Upper lobe of left lung (tissue), 6 donors: ENCODE measurements at regions not wholly inside any gene's neighbourhood (a gene's known extent, or its start where the extent isn't known, plus 50 kb on each side); places are given as distances from the start of the nearest gene placed in this dataset.

ENCODE experiments used
- ATAC-seq, 2 donors: fragments of 200-7000 bp; cut with Tn5 transposase; one replicate each; pipeline ENCODE4 v1.9.1; 2022; ENCODE audit warnings: mild to moderate bottlenecking in 2 of 2, moderate library complexity in 2 of 2; ENCODE audit not compliant: low FRiP score in 2 of 2
- DNase-seq, 2 donors: peaks; one replicate each; pipeline ENCODE4 v3.0.0-alpha.2; 2019 to 2020
- H3K27ac ChIP-seq, 4 donors: fragments of 200-600 bp; sonication (generic); one replicate each; pipeline ENCODE4 v1.5.1; 2016 to 2019
- H3K27me3 ChIP-seq, 4 donors: fragments of 200-600 bp; sonication (generic); one replicate each; pipeline ENCODE4 v1.5.1; 2017 to 2019
- H3K36me3 ChIP-seq, 4 donors: fragments of 200-600 bp; sonication (generic); one replicate each; pipeline ENCODE4 v1.5.1; 2016 to 2019
- H3K4me1 ChIP-seq, 4 donors: fragments of 200-600 bp; sonication (generic); one replicate each; pipeline ENCODE4 v1.5.1; 2018 to 2019
- H3K4me3 ChIP-seq, 4 donors: fragments of 200-600 bp; sonication (generic); one replicate each; pipeline ENCODE4 v1.5.1; 2017 to 2019; ENCODE audit warnings: mild to moderate bottlenecking in 2 of 4, moderate library complexity in 1 of 4
- H3K9me3 ChIP-seq, 4 donors: fragments of 200-600 bp; sonication (generic); one replicate each; pipeline ENCODE4 v1.5.1; 2018 to 2019
- EP300 ChIP-seq, 4 donors: sonication (generic); formaldehyde crosslinking; IDR thresholded peaks; one replicate each; pipeline ENCODE4 v1.5.1; 2017; ENCODE audit warnings: antibody characterized with exemption in 4 of 4, control low read depth in 2 of 4
- POLR2A ChIP-seq, 4 donors: fragments of 450-650 bp; IDR thresholded peaks; one replicate each; pipeline ENCODE4 v1.5.1; 2016 to 2017; ENCODE audit warnings: antibody characterized with exemption in 4 of 4, mild to moderate bottlenecking in 2 of 4
- POLR2AphosphoS5 ChIP-seq, 2 donors: sonication (generic); formaldehyde crosslinking; IDR thresholded peaks; one replicate each; pipeline ENCODE4 v1.5.1; 2017; ENCODE audit warnings: antibody characterized with exemption in 2 of 2
- WGBS, 2 donors: methylation state at CpG; one replicate each; pipeline ENCODE4 v1.1.5; 2017 to 2018; 5-methylcytosine and 5-hydroxymethylcytosine counted together
- TF ChIP-seq, protein P1 (sequence below), 6 experiments: fragments of 450-650 bp in 4 of 6; fragments of 200-600 bp in 2 of 6; sonication (generic) in 2 of 6; IDR thresholded peaks; one replicate each; pipeline ENCODE4 v1.5.1; 2016 to 2019; ENCODE audit warnings: antibody characterized with exemption in 6 of 6
- donor health status: DM: no; HTN: no; CAD: no; lungs with moderate emphysema.
- donor health status: DM: no; HTN: yes; CAD: no; lungs with severe emphysema.

DNA sequence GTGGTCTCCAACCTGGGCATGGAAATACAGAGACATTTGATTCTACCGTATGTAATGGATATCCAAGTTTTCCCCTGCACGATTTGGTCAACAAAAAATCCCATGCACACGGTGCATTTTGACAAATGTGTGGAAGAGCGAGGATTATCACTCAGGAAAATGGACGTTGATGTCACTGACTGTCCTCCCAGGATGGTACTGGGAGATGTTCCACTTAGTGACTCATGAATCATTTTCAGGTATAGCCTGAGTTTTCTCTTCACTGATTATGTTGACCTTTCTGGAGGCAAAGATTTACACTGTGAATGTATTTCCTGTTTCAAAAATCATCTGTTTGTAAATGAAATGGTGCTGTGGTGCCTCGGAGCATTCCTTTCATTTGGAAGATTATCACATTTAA lies 596.7 kb upstream of the ADAMTS9 start:
- no peak for DNase-seq
- no peak overlapping the region for H3K27ac ChIP-seq
- H3K27me3 ChIP-seq = no peaks in the 10 kb centered on the region
- ATAC-seq = no peak
- TF ChIP-seq POLR2AphosphoS5 (IDR thresholded peaks at IDR 0.05) (no peak), EP300 (IDR thresholded peaks at IDR 0.05) (no peak), POLR2A (IDR thresholded peaks at IDR 0.05) (no peak)
- TF ChIP-seq, protein P1, sequence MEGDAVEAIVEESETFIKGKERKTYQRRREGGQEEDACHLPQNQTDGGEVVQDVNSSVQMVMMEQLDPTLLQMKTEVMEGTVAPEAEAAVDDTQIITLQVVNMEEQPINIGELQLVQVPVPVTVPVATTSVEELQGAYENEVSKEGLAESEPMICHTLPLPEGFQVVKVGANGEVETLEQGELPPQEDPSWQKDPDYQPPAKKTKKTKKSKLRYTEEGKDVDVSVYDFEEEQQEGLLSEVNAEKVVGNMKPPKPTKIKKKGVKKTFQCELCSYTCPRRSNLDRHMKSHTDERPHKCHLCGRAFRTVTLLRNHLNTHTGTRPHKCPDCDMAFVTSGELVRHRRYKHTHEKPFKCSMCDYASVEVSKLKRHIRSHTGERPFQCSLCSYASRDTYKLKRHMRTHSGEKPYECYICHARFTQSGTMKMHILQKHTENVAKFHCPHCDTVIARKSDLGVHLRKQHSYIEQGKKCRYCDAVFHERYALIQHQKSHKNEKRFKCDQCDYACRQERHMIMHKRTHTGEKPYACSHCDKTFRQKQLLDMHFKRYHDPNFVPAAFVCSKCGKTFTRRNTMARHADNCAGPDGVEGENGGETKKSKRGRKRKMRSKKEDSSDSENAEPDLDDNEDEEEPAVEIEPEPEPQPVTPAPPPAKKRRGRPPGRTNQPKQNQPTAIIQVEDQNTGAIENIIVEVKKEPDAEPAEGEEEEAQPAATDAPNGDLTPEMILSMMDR (IDR thresholded peaks at IDR 0.05) = no peak
- WGBS, 2 donors = 75 to 85% methylated on average over 6 of the region's 6 CpGs
- H3K4me1 ChIP-seq = no peaks in the 10 kb centered on the region
- no peak overlapping the region for H3K4me3 ChIP-seq
- H3K9me3 ChIP-seq = no peaks in the 10 kb centered on the region
- H3K36me3 ChIP-seq = no peaks in the 10 kb centered on the region

- Histone ChIP-seq H3K27ac (peak overlapping the region; percentile 30 to 73 (median 48)), H3K4me3 (no peak overlapping the region), H3K27me3 (no peaks in the 10 kb centered on the region), H3K4me1 (no peaks in the 10 kb centered on the region), H3K9me3 (no peaks in the 10 kb centered on the region), H3K36me3 (no peaks in the 10 kb centered on the region)
- 66 to 75% methylated on average over 6 of the region's 6 CpGs for WGBS, 2 donors
- TF ChIP-seq POLR2AphosphoS5 (IDR thresholded peaks at IDR 0.05) (peak in 1 of 2 donors; percentile 16), EP300 (IDR thresholded peaks at IDR 0.05) (peak in 2 of 4 donors; percentile 4 to 28), POLR2A (IDR thresholded peaks at IDR 0.05) (no peak)
- ATAC-seq (peak in 1 of 2 donors; percentile 19), DNase-seq (no peak)
Measured at GRCh38 chr3:65279225-65279782, 591.5 kb upstream of the ADAMTS9 start.

DNA sequence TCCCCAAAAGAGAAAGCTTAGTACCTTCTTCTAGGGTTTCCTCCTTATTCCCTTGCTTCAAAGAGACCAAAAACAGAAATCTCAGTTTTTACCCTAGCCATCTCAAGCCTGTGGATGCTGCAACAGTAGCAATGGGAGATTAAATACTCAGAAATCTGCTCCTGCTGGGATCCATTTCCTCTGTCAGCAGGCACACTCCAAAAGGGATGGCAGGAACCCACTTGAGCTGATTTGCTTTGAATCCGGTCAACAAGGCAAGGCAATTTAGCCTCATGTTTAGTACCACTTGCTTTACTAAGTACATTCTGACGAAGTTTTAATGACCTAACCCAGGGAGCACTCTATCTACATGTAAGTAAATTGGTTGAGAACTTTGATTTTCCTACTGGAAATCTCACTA lies 590.0 kb upstream of the ADAMTS9 start:
- H3K27me3 ChIP-seq = no peaks in the 10 kb centered on the region
- TF ChIP-seq, protein P1 (IDR thresholded peaks at IDR 0.05) = no peak
- TF ChIP-seq EP300 (IDR thresholded peaks at IDR 0.05) (no peak), POLR2A (IDR thresholded peaks at IDR 0.05) (no peak), POLR2AphosphoS5 (IDR thresholded peaks at IDR 0.05) (no peak)
- H3K27ac ChIP-seq = no peak overlapping the region
- H3K9me3 ChIP-seq = no peaks in the 10 kb centered on the region
- H3K4me1 ChIP-seq = no peaks in the 10 kb centered on the region
- DNase-seq (no peak), ATAC-seq (no peak)
- no peaks in the 10 kb centered on the region for H3K36me3 ChIP-seq
- no peak overlapping the region for H3K4me3 ChIP-seq
- WGBS, 2 donors = 69 to 77% methylated on average over 2 of the region's 2 CpGs

GRCh38 chr3:65276551-65276950 lies 588.8 kb upstream of the ADAMTS9 start:
- WGBS, 2 donors = 71 to 90% methylated on average over 4 of the region's 4 CpGs
- no peaks in the 10 kb centered on the region for H3K9me3 ChIP-seq
- ATAC-seq (no peak), DNase-seq (no peak)
- H3K27ac ChIP-seq = no peak overlapping the region
- H3K4me3 ChIP-seq = no peak overlapping the region
- TF ChIP-seq, protein P1 (IDR thresholded peaks at IDR 0.05) = no peak
- no peak for TF ChIP-seq POLR2AphosphoS5 (IDR thresholded peaks at IDR 0.05)
- no peak for TF ChIP-seq EP300 (IDR thresholded peaks at IDR 0.05)
- TF ChIP-seq POLR2A (IDR thresholded peaks at IDR 0.05) = no peak
- H3K4me1 ChIP-seq = no peaks in the 10 kb centered on the region
- H3K36me3 ChIP-seq = no peaks in the 10 kb centered on the region
- no peaks in the 10 kb centered on the region for H3K27me3 ChIP-seq

DNA sequence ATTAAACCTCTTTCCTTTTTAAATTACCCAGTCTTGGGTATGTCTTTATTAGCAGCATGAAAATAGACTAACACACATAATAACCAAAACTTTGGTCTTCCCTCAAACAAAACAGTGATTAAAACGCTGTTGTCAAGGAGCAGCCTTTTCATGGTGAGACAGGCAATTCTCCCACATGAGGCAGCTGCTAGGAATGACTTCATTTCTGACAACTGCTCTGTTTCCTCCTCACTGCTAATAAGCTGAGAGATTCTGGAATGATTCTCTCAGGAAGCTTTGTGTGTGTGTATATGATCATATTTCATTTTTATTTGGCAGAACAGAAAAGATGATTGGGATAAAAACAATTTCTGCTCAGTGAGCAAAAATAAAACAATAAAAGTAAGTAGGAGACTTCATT lies 580.6 kb upstream of the ADAMTS9 start:
- Histone ChIP-seq H3K4me1 (no peaks in the 10 kb centered on the region), H3K36me3 (no peaks in the 10 kb centered on the region), H3K27me3 (no peaks in the 10 kb centered on the region), H3K9me3 (no peaks in the 10 kb centered on the region), H3K4me3 (no peak overlapping the region), H3K27ac (no peak overlapping the region)
- DNase-seq = no peak
- TF ChIP-seq EP300 (IDR thresholded peaks at IDR 0.05) = no peak
- TF ChIP-seq, protein P1 (IDR thresholded peaks at IDR 0.05) = no peak
- TF ChIP-seq POLR2A (IDR thresholded peaks at IDR 0.05) = no peak
- no peak for TF ChIP-seq POLR2AphosphoS5 (IDR thresholded peaks at IDR 0.05)
- ATAC-seq = no peak
- WGBS, 2 donors = 39 to 73% methylated on average over 1 of the region's 1 CpG
